Skeletal muscle tissue (tissue), 3 donors: ENCODE measurements at regions not wholly inside any gene's neighbourhood (a gene's known extent, or its start where the extent isn't known, plus 50 kb on each side); places are given as distances from the start of the nearest gene placed in this dataset.
"Not testable (repeated sequence)": the region's sequence is repeated elsewhere in the genome, so short reads cannot be mapped to it uniquely, and the experiment has no call there.

Experiments used
- H3K27ac ChIP-seq: one replicate; pipeline ENCODE4 v1.7.0; 2013; ENCODE audit warnings: mild to moderate bottlenecking, low read depth, low read length, inconsistent platforms
- H3K27me3 ChIP-seq, 3 donors: one replicate each; pipeline ENCODE4 v1.7.0; 2013; ENCODE audit warnings: low read length in 3 of 3; ENCODE audit not compliant: control insufficient read depth in 3 of 3, insufficient read depth in 3 of 3
- H3K36me3 ChIP-seq, 3 donors: one replicate each; pipeline ENCODE4 v1.7.0; 2013; ENCODE audit warnings: low read length in 3 of 3; ENCODE audit not compliant: control insufficient read depth in 3 of 3, insufficient read depth in 3 of 3
- H3K4me1 ChIP-seq, 3 donors: one replicate each; pipeline ENCODE4 v1.7.0; 2013; ENCODE audit warnings: low read length in 3 of 3, mild to moderate bottlenecking in 3 of 3; ENCODE audit not compliant: control insufficient read depth in 3 of 3, insufficient read depth in 3 of 3
- H3K4me3 ChIP-seq, 3 donors: one replicate each; pipeline ENCODE4 v1.7.0; 2013; ENCODE audit warnings: low read length in 3 of 3
- H3K9ac ChIP-seq, 3 donors: one replicate each; pipeline ENCODE4 v1.7.0; 2013; ENCODE audit warnings: low read length in 3 of 3, mild to moderate bottlenecking in 3 of 3, moderate library complexity in 2 of 3, low read depth in 1 of 3
- H3K9me3 ChIP-seq, 3 donors: one replicate each; pipeline ENCODE4 v1.7.0; 2013; ENCODE audit warnings: low read length in 3 of 3; ENCODE audit not compliant: control insufficient read depth in 3 of 3
- donor health status: Osteomylitis.

DNA sequence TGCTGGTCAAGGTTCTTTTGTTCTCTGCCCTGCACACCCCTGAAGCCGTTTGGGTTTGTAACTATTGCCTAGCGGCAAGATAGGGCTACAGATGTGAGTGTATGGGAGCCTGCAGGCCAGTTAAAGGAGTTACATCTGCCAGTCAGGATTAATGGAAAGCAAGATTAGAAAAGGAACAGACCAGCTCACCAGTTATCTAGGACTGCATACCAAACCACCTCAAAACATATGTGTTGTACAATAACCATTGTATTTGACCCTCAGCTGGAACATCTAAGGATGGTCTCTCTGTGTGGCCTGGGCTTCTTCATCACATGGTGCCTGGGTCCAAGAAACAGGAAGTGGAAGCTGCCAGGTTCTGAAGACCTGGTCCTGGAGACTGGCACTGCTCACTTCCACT is 52.5 kb upstream of the FBXO28 start:
- no peaks in the 10 kb centered on the region for H3K4me1 ChIP-seq
- peaks cover 0 to 2% (median 0%) of the 10 kb centered on the region in 3 donors for H3K9me3 ChIP-seq
- no peak overlapping the region for H3K4me3 ChIP-seq
- no peak overlapping the region for H3K27ac ChIP-seq
- no peak overlapping the region for H3K9ac ChIP-seq
- H3K27me3 ChIP-seq, result peaks cover 0 to 5% (median 0%) of the 10 kb centered on the region in 3 donors
- H3K36me3 ChIP-seq, result no peaks in the 10 kb centered on the region

DNA sequence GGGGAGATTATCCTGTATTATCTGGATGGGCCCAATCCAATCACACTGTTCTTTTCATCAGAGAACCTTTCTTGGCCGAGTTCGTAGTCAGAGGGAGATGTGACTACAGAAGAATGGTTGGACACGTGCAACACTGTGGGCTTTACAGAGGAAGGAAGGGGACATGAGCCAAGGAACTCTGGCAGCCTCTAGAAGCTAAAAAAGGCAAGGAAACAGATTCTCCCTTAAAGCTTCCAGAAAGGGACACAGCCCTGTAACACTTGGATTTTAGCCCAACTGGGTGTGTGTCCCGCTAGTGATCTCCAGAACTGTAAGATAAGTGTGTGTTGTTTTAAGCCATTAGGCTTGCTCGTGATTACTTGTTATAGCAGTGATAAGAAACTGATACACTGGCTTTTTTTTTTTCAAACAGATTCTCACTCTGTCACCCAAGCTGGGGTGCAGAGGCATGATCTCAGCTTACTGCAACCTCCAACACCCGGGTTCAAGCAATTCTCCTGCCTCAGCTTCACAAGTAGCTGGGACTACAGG is 53.9 kb upstream of the FBXO28 start:
- H3K27ac ChIP-seq, result no peak overlapping the region
- H3K9ac ChIP-seq, result no peak overlapping the region
- peaks cover 0 to 5% (median 0%) of the 10 kb centered on the region in 3 donors for H3K27me3 ChIP-seq
- peaks cover 0 to 2% (median 0%) of the 10 kb centered on the region in 3 donors for H3K9me3 ChIP-seq
- no peaks in the 10 kb centered on the region for H3K4me1 ChIP-seq
- H3K4me3 ChIP-seq, result no peak overlapping the region
- no peaks in the 10 kb centered on the region for H3K36me3 ChIP-seq

DNA sequence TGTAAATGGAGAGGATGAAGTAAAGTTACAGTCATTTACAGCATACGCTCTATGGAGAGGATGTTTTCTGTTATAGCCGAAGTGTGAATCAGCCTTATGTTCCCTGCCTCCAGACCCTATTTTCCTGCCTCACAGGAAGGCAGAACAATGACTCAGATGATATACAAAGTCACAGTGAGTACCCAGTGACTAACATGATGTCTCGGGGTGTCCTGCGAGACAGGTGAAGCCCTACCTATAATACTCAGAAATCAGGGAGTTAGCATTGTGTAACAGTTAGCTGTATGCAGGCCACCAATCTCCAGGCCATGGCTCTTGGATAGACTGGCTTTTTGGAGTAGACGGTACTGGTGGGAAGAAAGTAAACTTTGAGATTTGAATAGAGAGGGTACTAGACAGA is 55.6 kb upstream of the FBXO28 start:
- no peak overlapping the region for H3K27ac ChIP-seq
- H3K36me3 ChIP-seq, result no peaks in the 10 kb centered on the region
- H3K27me3 ChIP-seq, result peaks cover 0 to 5% (median 0%) of the 10 kb centered on the region in 3 donors
- no peaks in the 10 kb centered on the region for H3K4me1 ChIP-seq
- H3K9ac ChIP-seq, result no peak overlapping the region
- H3K9me3 ChIP-seq, result peaks cover 0 to 2% (median 0%) of the 10 kb centered on the region in 3 donors
- H3K4me3 ChIP-seq, result no peak overlapping the region

DNA sequence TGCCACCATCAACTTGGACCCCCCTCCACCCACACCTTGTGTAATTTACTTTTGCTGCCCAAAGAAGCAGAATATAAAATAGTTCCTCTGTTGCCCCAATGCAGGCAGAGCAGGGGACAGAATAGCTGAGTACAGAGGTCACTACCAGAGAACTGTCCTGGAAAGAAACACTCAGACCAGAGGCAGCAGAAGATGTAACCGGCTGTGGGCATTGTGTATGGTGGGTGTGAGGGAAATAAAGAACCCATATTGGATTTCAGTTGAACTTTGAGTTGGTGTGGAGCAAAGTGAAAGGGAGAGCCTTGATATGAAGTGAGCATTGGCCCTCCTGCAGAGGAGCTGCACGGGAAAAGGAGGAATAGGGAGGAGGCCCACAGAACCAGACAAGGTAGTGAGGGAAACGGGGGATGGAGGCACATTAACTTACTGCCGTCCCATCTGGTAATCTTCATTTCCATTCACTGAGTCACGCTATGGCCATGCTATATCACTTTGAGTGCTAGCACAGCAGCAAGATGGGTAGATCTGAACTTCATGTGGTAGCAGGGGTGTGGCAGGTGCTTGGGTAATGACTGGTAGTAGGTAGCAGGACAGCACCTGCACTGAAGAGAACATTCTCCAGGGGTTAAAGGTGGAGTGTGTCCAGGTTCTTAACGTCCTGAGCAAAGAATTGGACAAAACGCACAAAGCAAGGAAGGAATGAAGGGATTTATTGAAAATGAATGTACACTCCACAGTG is 56.3 kb upstream of the FBXO28 start:
- H3K4me1 ChIP-seq, result no peaks in the 10 kb centered on the region
- peaks cover 0 to under 1% (median 0%) of the 10 kb centered on the region in 3 donors for H3K27me3 ChIP-seq
- no peak overlapping the region for H3K4me3 ChIP-seq
- H3K9me3 ChIP-seq, result peaks cover 0 to 2% (median 0%) of the 10 kb centered on the region in 3 donors
- H3K36me3 ChIP-seq, result no peaks in the 10 kb centered on the region
- H3K9ac ChIP-seq, result no peak overlapping the region
- no peak overlapping the region for H3K27ac ChIP-seq

DNA sequence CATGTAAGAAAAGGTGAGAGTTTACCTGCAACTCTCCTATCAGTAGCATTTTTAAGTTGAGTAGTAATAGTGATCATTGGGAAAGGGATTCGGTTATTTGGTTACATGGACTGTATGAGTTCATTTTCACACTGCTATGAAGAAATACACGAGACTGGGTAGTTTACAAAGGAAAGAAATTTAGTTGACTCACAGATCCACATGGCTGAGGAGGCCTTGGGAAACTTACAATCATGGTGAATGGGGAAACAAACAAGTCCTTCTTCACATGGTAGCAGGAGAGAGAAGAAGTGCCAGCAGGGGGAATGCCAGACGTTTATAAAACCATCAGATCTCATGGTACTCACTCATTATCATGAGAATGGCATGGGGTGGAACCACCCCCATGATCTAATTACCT is 59.3 kb upstream of the FBXO28 start:
- Histone ChIP-seq H3K9ac (no peak overlapping the region), H3K27ac (no peak overlapping the region), H3K36me3 (no peaks in the 10 kb centered on the region), H3K4me3 (no peak overlapping the region), H3K27me3 (no peaks in the 10 kb centered on the region), H3K9me3 (no peaks in the 10 kb centered on the region), H3K4me1 (peaks cover 0 to 2% (median 2%) of the 10 kb centered on the region in 3 donors)

DNA sequence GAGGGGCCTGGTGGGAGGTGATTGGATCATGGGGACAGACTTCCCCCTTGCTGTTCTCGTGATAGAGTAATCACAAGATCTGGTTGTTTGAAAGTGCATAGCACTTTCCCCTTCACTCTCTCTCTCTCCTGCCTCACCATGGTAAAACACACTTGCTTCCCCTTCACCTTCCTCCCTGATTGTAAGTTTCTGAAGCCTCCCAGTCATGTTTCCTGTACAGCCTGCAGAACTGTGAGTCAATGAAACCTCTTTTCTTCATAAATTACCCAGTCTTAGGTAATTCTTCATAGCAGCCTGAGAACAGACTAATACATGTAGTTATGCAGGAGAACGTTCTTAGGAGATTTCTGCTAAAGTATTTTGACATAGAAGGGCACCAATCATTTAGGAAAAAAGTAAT is 59.9 kb upstream of the FBXO28 start:
- H3K27ac ChIP-seq, result no peak overlapping the region

DNA sequence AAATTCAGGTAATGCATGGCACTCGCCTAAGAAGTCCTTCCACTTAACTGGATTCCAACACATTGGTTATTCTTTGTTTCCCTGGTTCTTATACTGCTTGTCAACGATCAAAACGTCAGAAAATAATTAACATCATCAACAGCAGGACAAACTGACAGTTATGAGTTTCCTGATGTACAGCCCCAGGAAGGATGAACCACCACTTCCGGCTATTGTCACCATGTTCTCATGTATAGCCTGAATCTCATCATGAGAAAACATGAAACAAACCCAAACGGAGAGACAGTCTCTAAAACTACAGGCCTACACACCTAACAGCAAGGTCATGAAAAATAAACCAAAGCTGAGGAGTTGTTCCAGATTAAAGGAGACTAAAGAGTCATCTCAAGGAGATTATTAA is 60.5 kb upstream of the FBXO28 start:
- H3K9ac ChIP-seq, result no peak overlapping the region

More for the DNA sequence above, 59.9 kb upstream of the FBXO28 start:
- H3K4me1 ChIP-seq, result peaks cover 0 to 2% (median 2%) of the 10 kb centered on the region in 3 donors
- H3K9me3 ChIP-seq, result no peaks in the 10 kb centered on the region
- H3K4me3 ChIP-seq, result no peak overlapping the region
- H3K27me3 ChIP-seq, result no peaks in the 10 kb centered on the region
- no peaks in the 10 kb centered on the region for H3K36me3 ChIP-seq
- H3K9ac ChIP-seq, result no peak overlapping the region

DNA sequence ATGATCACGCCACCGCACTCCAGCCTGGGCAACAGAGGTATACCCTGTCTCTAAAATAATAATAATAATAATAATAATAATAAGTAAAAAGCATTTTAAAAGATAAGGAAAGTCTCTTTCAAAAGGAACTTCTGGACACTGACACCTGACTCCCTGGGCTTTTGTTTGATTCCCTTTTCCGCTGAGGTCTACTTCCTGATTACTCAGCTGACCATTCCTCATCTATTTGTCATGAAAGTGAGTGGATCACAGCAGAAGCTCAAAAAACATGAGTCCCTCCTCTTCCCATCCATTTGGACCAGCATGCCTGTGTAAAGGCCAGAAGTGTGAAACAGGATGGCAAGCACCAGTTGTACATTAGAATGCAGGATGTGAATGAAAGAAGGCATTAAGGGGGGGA is 61.1 kb upstream of the FBXO28 start:
- Histone ChIP-seq H3K36me3 (no peaks in the 10 kb centered on the region), H3K4me3 (no peak overlapping the region), H3K9ac (no peak overlapping the region), H3K27me3 (no peaks in the 10 kb centered on the region), H3K4me1 (peaks cover 0 to 2% (median 2%) of the 10 kb centered on the region in 3 donors), H3K9me3 (no peaks in the 10 kb centered on the region), H3K27ac (no peak overlapping the region)

More for the DNA sequence above, 60.5 kb upstream of the FBXO28 start:
- Histone ChIP-seq H3K4me1 (peaks cover 0 to 2% (median 2%) of the 10 kb centered on the region in 3 donors), H3K27me3 (no peaks in the 10 kb centered on the region), H3K27ac (no peak overlapping the region), H3K4me3 (no peak overlapping the region), H3K36me3 (no peaks in the 10 kb centered on the region), H3K9me3 (no peaks in the 10 kb centered on the region)

DNA sequence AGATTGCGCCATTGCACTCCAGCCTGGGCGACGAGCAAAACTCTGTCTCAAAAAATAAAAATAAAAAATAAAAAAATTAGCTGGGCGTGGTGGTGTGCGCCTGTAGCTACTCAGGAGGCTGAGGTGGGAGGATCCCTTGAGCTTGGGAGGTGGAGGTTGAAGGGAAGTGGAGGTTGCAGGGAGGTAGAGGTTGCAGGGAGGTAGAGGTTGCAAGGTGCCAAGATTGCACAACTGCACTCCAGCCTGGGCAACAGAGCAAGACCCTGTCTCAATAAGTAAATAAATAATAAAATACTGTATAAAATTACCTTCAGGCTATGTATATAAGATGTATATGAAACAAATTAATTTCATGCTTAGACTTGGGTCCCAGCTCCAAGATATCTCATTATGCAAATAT is 62.1 kb upstream of the FBXO28 start:
- not testable (repeated sequence) for H3K27ac ChIP-seq, H3K9ac ChIP-seq, H3K36me3 ChIP-seq, H3K27me3 ChIP-seq, H3K9me3 ChIP-seq, H3K4me3 ChIP-seq, H3K4me1 ChIP-seq

DNA sequence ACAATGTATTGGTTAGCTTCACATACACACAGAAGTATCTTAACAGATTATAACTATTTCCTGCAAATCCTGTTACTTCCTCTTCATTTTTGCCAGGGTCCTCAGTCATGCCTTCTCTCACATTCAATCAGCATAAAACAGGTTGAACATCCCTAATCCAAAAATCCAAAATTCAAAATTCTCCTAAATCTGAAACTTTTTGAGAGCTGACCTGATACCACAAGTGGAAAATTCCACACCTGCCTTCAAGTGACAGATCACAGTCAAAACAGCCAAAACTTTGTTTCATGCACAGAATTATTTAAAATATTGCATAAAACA is 62.9 kb upstream of the FBXO28 start:
- H3K4me1 ChIP-seq, result peaks cover 0 to 2% (median 2%) of the 10 kb centered on the region in 3 donors
- no peaks in the 10 kb centered on the region for H3K9me3 ChIP-seq
- H3K27ac ChIP-seq, result no peak overlapping the region
- H3K9ac ChIP-seq, result no peak overlapping the region
- no peaks in the 10 kb centered on the region for H3K27me3 ChIP-seq
- H3K36me3 ChIP-seq, result no peaks in the 10 kb centered on the region
- H3K4me3 ChIP-seq, result no peak overlapping the region
